Epithelial cell of esophagus (primary cell): ENCODE measurements at regions not wholly inside any gene's neighbourhood (a gene's known extent, or its start where the extent isn't known, plus 50 kb on each side); places are given as distances from the start of the nearest gene placed in this dataset.

Experiments
- DNase-seq: peaks from one replicate; pipeline ENCODE4 v3.0.0; 2010; ENCODE audit warnings: low read depth
- H3K4me3 ChIP-seq: 2 replicates; pipeline ENCODE4 v1.5.1; 2011; ENCODE audit warnings: mild to moderate bottlenecking, low read length, control low read depth
- TF ChIP-seq, protein P1 (sequence below): IDR thresholded peaks from 2 replicates; pipeline ENCODE4 v1.5.1; 2011; ENCODE audit warnings: low read depth, mild to moderate bottlenecking, low read length, control low read depth, inconsistent platforms; ENCODE audit not compliant: insufficient read depth; ENCODE audit errors: missing control alignments

GRCh38 chr1:193593147-193593885 is 406.9 kb upstream of the B3GALT2 start:
- DNase-seq = no peak
- no peak overlapping the region for H3K4me3 ChIP-seq
- TF ChIP-seq, protein P1, sequence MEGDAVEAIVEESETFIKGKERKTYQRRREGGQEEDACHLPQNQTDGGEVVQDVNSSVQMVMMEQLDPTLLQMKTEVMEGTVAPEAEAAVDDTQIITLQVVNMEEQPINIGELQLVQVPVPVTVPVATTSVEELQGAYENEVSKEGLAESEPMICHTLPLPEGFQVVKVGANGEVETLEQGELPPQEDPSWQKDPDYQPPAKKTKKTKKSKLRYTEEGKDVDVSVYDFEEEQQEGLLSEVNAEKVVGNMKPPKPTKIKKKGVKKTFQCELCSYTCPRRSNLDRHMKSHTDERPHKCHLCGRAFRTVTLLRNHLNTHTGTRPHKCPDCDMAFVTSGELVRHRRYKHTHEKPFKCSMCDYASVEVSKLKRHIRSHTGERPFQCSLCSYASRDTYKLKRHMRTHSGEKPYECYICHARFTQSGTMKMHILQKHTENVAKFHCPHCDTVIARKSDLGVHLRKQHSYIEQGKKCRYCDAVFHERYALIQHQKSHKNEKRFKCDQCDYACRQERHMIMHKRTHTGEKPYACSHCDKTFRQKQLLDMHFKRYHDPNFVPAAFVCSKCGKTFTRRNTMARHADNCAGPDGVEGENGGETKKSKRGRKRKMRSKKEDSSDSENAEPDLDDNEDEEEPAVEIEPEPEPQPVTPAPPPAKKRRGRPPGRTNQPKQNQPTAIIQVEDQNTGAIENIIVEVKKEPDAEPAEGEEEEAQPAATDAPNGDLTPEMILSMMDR = no peak

- no peak overlapping the region for H3K4me3 ChIP-seq
- TF ChIP-seq, protein P1 = no peak
- no peak for DNase-seq
These were observed 405.9 kb upstream of the B3GALT2 start for GRCh38 chr1:193592317-193592716.

DNA sequence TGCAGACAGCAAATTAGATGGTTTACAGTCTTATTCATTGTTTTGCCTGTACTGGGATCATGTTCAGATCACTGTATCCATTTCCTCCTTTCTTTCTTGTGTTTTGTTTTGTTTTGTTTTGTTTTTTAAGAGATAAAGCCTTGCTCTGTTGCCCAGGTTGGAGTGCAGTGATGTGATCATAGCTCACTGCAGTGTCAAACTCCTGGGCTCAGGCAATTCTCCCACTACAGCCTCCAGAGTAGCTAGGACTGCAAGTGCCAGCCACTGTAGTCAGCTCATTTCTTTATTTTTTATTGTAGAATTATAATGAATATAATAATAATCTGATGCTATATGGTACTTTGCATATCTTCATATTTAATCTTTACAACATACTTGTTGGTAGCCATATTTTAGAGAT is 403.7 kb upstream of the B3GALT2 start:
- TF ChIP-seq, protein P1 = no peak
- no peak overlapping the region for H3K4me3 ChIP-seq
- DNase-seq = no peak

DNA sequence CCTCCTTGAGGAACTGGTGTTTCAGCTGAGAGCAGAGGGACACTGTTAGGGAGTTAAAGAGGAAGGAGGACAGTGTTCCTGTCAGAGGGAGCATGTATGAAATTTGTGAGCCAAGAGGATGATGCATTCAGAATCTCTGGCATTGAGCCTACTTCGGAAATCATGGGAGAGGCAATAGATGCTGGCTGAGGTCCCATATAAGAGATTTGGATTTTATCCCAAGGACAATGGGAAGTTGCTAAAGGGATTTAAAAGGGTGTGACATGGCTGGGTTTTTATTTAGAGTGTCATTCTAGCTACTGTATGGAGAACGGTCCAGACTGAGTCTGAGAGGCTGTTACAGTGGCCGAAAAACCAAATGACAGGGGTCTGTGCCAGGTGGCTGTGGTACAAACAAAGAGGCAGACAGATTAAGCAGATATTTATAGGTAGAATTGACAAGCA is 403.2 kb upstream of the B3GALT2 start:
- peak; percentile 50 for DNase-seq
- TF ChIP-seq, protein P1 = no peak

GRCh38 chr1:193588311-193589082 is 402.1 kb upstream of the B3GALT2 start:
- TF ChIP-seq, protein P1 = no peak
- no peak for DNase-seq

More for the DNA sequence above, 403.2 kb upstream of the B3GALT2 start:
- H3K4me3 ChIP-seq = no peak overlapping the region

GRCh38 chr1:193584731-193585239 is 398.4 kb upstream of the B3GALT2 start:
- H3K4me3 ChIP-seq = no peak overlapping the region
- no peak for DNase-seq
- TF ChIP-seq, protein P1 = no peak

More at GRCh38 chr1:193588311-193589082, 402.1 kb upstream of the B3GALT2 start:
- no peak overlapping the region for H3K4me3 ChIP-seq

DNA sequence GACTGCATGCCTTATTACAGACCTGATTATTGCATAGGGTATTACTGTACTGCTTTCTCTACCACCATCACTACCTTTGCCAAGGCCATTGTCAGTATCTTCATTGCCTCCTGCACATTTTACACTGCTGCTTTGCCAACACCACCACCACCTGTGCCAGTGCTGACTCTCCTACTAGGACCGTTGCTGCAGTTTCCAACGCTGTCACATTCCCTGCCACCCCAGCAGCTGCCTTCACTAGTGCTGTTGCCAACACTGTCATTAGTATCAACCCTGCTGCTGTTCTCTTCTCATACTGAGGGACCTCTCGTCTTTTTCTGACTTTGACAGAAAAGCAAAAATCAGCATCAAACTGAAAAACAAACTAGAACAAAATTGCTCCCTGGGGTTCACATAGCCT is 394.9 kb upstream of the B3GALT2 start:
- DNase-seq = no peak
- TF ChIP-seq, protein P1 = no peak
- no peak overlapping the region for H3K4me3 ChIP-seq
